NCI-H1436 (cell line): ENCODE measurements at regions not wholly inside any gene's neighbourhood (a gene's known extent, or its start where the extent isn't known, plus 50 kb on each side); places are given as distances from the start of the nearest gene placed in this dataset.

Experiments
- DNase-seq: peaks from one replicate; lab custom pipeline; 2025; lab: John Stamatoyannopoulos, UW

DNA sequence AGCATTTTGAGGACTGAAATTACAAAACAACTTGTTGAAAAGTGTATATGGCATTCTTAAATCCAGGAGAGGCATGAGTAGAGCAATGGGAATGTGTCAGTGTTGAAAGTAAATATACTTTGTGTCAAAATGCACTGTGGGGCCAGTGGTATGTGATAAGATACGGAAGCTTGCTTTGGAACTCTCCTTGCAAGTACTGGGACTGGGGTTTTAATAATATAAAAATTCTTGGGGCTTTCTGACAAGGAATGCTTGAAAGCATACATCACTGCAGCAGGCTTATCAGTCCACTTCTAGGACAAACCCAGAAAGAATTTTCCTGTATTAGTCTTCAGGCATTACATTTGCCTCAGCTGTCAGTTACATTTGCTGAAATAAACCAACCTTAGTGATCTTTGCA lies 472.8 kb upstream of the FZD8 start:
- no peak for DNase-seq

GRCh38 chr10:36114141-36114540 lies 472.0 kb upstream of the FZD8 start:
- DNase-seq: no peak

DNA sequence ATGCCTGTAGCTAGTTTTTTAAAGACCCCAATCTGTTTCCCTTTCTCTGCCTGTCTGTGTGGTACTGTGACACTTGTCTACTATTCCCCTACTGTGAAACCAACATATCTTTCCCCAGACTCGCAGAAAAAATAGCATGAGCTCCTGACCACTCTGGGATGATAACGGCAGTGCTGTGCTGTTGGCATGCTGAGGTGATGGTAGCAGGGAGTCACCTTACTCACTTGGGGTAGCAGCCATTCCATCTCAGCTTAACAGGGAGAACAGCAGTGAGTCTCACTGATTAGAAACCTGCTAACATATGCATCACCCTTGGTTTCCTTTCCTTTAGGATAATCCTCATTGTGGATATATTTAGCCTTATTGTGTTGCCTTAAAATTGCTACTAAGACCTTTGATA lies 469.6 kb upstream of the FZD8 start:
- DNase-seq: no peak

- DNase-seq: no peak
Measured at GRCh38 chr10:36110097-36110496, 468.0 kb upstream of the FZD8 start.

GRCh38 chr10:36109399-36110023 lies 467.4 kb upstream of the FZD8 start:
- no peak for DNase-seq

GRCh38 chr10:36097696-36098095 lies 455.6 kb upstream of the FZD8 start:
- no peak for DNase-seq

- no peak for DNase-seq
Measured at GRCh38 chr10:36096576-36096975, 454.5 kb upstream of the FZD8 start.

DNA sequence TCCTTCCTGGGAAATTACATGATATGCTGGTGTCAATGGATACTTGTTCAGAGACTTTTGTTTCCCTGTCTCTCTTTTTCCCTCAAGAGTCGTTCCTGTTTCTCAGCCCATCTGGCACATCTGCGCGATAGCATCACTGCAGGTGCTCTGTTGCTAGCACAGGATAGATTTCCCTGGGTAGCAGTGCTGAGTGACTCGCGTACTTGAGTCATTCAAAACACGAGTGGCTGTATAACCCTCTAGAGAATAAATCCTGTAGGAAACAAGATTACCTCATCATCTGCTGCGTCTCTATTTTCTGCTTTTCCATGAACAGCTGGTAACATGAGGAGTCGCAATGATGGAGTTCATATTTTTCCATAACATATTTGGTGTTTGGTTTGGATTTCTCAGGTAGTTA lies 452.0 kb upstream of the FZD8 start:
- no peak for DNase-seq

DNA sequence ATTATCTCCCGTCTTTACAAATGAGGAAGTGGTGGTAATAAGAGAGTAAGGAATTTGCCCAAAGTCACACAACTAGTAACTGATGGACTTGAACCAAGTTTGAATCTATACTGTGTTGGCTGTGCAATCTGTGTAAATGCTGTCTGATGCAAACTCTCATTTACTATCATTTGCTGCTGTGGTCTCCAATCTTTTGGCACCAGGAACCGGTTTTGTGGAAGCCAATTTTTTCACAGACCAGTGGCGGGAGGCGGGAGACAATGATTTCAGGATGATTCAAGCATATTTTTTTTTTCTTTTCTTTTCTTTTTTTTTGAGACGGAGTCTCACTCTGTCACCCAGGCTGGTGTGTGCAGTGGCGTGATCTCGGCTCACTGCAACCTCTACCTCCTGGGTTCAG lies 450.0 kb upstream of the FZD8 start:
- no peak for DNase-seq

GRCh38 chr10:36091007-36091406 lies 448.9 kb upstream of the FZD8 start:
- DNase-seq: no peak

GRCh38 chr10:36089790-36090440 lies 447.8 kb upstream of the FZD8 start:
- DNase-seq: no peak

GRCh38 chr10:36087006-36088005 lies 445.2 kb upstream of the FZD8 start:
- DNase-seq: no peak

- no peak for DNase-seq
Measured at GRCh38 chr10:36075196-36075595, 433.1 kb upstream of the FZD8 start.

GRCh38 chr10:36073796-36074345 lies 431.8 kb upstream of the FZD8 start:
- no peak for DNase-seq

DNA sequence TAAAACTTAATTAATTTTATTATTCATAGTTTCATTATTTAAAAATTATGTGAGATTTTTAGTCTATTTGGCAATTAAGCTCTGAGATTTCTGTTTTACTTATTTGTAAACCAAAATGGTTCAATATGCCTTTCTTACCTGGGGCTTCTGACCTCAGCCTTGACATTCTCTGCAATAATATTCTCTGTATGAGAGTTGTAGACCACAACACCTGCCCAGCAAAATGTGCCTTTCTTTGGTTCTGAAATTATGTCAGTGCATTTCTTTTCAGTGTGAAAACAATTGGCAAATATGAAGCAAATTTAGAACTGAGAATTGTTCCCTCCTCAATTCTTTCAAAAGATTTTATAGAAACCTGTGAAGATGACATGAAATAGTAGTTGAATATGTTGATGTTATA lies 426.4 kb upstream of the FZD8 start:
- DNase-seq: no peak

- DNase-seq: no peak
Measured at GRCh38 chr10:36067748-36068147, 425.7 kb upstream of the FZD8 start.

- no peak for DNase-seq
Measured at GRCh38 chr10:36066850-36067249, 424.8 kb upstream of the FZD8 start.

DNA sequence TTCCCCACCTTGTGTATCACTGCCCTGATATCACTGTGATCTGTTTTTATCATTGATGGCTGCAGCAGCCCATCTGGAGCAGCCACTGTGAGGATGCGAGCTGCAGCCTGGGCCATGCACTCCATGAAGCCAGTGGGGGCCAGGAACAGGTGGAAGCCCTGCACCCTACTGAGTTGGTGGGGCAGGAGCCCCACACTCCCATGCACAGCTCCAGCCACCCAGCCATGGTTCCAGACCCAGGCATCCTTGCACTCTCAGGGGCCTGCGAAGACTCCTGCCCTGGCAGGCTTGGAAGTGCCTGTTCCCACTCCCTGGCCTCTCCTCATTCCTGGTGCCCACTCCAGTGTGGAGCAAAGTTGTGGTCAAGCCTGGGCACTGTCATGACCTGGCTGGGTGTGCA lies 424.0 kb upstream of the FZD8 start:
- no peak for DNase-seq

- no peak for DNase-seq
Measured at GRCh38 chr10:36063396-36063795, 421.3 kb upstream of the FZD8 start.

DNA sequence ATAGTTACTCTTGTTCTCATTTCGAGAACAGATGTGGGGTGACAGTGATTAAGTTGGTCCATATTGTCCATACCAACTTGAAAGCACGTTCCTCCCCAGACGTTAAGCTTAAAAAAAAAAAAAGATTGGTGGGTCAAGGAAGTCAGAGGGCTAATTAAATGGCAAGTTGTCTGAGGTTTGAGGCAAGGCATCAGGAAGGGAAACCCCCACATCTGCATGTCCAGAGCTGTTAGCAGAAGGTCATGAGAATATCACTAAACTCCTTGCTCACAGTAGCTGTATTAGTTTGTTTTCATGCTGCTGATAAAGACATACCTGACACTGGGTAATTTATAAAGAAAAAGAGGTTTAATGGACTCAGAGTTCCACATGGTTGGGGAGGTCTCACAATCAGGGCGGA lies 415.6 kb upstream of the FZD8 start:
- no peak for DNase-seq

- DNase-seq: no peak
Measured at GRCh38 chr10:36057180-36057579, 415.1 kb upstream of the FZD8 start.

- DNase-seq: no peak
Measured at GRCh38 chr10:36053775-36054174, 411.7 kb upstream of the FZD8 start.

- no peak for DNase-seq
Measured at GRCh38 chr10:36053271-36053670, 411.2 kb upstream of the FZD8 start.
